Endothelial cell of umbilical vein (primary cell): ENCODE measurements at regions not wholly inside any gene's neighbourhood (a gene's known extent, or its start where the extent isn't known, plus 50 kb on each side); places are given as distances from the start of the nearest gene placed in this dataset.

ENCODE experiments used
- BruUV-seq: library from RNA; stranded (reverse); fragments of 400-500 nt; replicated peaks from 2 replicates; lab custom pipeline; 2021; lab: Mats Ljungman, UMichigan
- CTCF ChIA-PET: fragments of 300-600, 350-600 bp; sonication (Branson Sonifier 250); formaldehyde crosslinking; loops from one replicate; lab custom pipeline; 2021; ENCODE audit warnings: antibody characterized with exemption, inconsistent platforms; lab: Charles Lee
- POLR2A ChIA-PET: fragments of 300-600, 350-600 bp; sonication (Branson Sonifier 250); formaldehyde crosslinking; loops from one replicate; lab custom pipeline; 2021; ENCODE audit warnings: antibody characterized with exemption, inconsistent platforms; lab: Charles Lee
- DNase-seq: peaks from one replicate; pipeline ENCODE4 v3.0.0-alpha.2; 2011; ENCODE audit warnings: low read depth, low spot score
- FAIRE-seq: peaks from 2 replicates; lab custom pipeline; 2011; peaks lifted over from hg19 to GRCh38; lab: Jason Lieb, UNC
- H2AFZ ChIP-seq: 2 replicates; pipeline ENCODE4 v1.6.0; 2012; ENCODE audit warnings: low read depth, low read length, control low read depth, inconsistent platforms
- H3K27ac ChIP-seq: 2 replicates; pipeline ENCODE4 v1.5.1; 2011; ENCODE audit warnings: low read depth, mild to moderate bottlenecking, control low read depth, low read length, moderate library complexity; ENCODE audit not compliant: insufficient read depth
- H3K27me3 ChIP-seq, 2 experiments: 2 replicates each; pipeline versions ENCODE4 v1.6.0 to v1.6.1; 2011; ENCODE audit warnings: low read length in 2 of 2, mixed read lengths in 1 of 2; ENCODE audit not compliant: control insufficient read depth in 2 of 2, insufficient read depth in 2 of 2
- H3K36me3 ChIP-seq, 2 experiments: 2 replicates in 1 of 2; 3 replicates in 1 of 2; pipeline ENCODE4 v1.5.1; 2011; ENCODE audit warnings: low read length in 2 of 2, mild to moderate bottlenecking in 1 of 2, moderate library complexity in 1 of 2; ENCODE audit not compliant: control insufficient read depth in 2 of 2, insufficient read depth in 2 of 2; ENCODE audit errors: extremely low read depth in 1 of 2
- H3K4me1 ChIP-seq: 3 replicates; pipeline ENCODE4 v1.5.1; 2011; ENCODE audit warnings: mild to moderate bottlenecking, low read length; ENCODE audit not compliant: control insufficient read depth, insufficient read depth; ENCODE audit errors: extremely low read depth
- H3K4me2 ChIP-seq: 2 replicates; pipeline ENCODE4 v1.6.1; 2011; ENCODE audit warnings: low read length, control low read depth, mixed read lengths; ENCODE audit not compliant: insufficient read depth
- H3K4me3 ChIP-seq, 3 experiments: fragments of 200-600 bp in 1 of 3; sonication (generic), shearing (Covaris generic) in 1 of 3; replicated peaks in 1 of 3; 2 replicates each; pipeline ENCODE4 v1.5.1; 2011 to 2016; ENCODE audit warnings: control low read depth in 3 of 3, low read length in 3 of 3, mild to moderate bottlenecking in 2 of 3, inconsistent platforms in 1 of 3, low read depth in 1 of 3, moderate library complexity in 1 of 3; ENCODE audit not compliant: insufficient read depth in 1 of 3
- H3K79me2 ChIP-seq: 2 replicates; pipeline ENCODE4 v1.6.0; 2012; ENCODE audit warnings: low read length, inconsistent platforms; ENCODE audit not compliant: control insufficient read depth, insufficient read depth
- H3K9ac ChIP-seq: replicated peaks from 2 replicates; pipeline ENCODE3; 2011; ENCODE audit warnings: low read length, control low read depth; ENCODE audit not compliant: insufficient read depth; ENCODE audit errors: extremely low read depth
- H3K9me1 ChIP-seq: replicated peaks from 3 replicates; pipeline ENCODE4 v1.6.0; 2011; ENCODE audit warnings: mild to moderate bottlenecking, low read length; ENCODE audit not compliant: control insufficient read depth, insufficient read depth; ENCODE audit errors: extremely low read depth
- H3K9me3 ChIP-seq: replicated peaks from 2 replicates; pipeline ENCODE4 v1.5.1; 2012; ENCODE audit warnings: low read length, inconsistent platforms; ENCODE audit not compliant: control insufficient read depth, insufficient read depth
- H4K20me1 ChIP-seq: replicated peaks from 2 replicates; pipeline ENCODE3; 2011; ENCODE audit warnings: mild to moderate bottlenecking, low read length; ENCODE audit not compliant: control insufficient read depth, insufficient read depth; ENCODE audit errors: extremely low read depth
- CTCF ChIP-seq, 2 donors: IDR thresholded peaks; 1 replicate in 1 of 2; 2 replicates in 1 of 2; pipeline ENCODE4 v1.5.1; 2011; ENCODE audit warnings: low read length in 2 of 2, mild to moderate bottlenecking in 2 of 2, moderate library complexity in 2 of 2, control low read depth in 1 of 2, inconsistent platforms in 1 of 2, low read depth in 1 of 2; ENCODE audit not compliant: insufficient read depth in 1 of 2; ENCODE audit errors: extremely low read depth in 1 of 2
- EZH2 ChIP-seq: IDR thresholded peaks from 2 replicates; pipeline ENCODE4 v1.6.1; 2012; ENCODE audit warnings: borderline replicate concordance, low read depth, mild to moderate bottlenecking, moderate library complexity, low read length, inconsistent platforms; ENCODE audit not compliant: severe bottlenecking
- FOS ChIP-seq: IDR thresholded peaks from 2 replicates; pipeline ENCODE4 v1.6.1; 2011; ENCODE audit warnings: mild to moderate bottlenecking, low read length, moderate library complexity, borderline replicate concordance; ENCODE audit not compliant: insufficient read depth
- GATA2 ChIP-seq: IDR thresholded peaks from 2 replicates; pipeline ENCODE4 v1.7.0; 2011; ENCODE audit warnings: low read depth, mild to moderate bottlenecking, moderate library complexity, mixed read lengths, low read length; ENCODE audit not compliant: insufficient read length, insufficient read depth
- JUN ChIP-seq: IDR thresholded peaks from 2 replicates; pipeline ENCODE4 v1.6.1; 2011; ENCODE audit warnings: borderline replicate concordance, low read depth; ENCODE audit not compliant: insufficient read length, insufficient read depth
- MAX ChIP-seq: IDR thresholded peaks from 2 replicates; pipeline ENCODE4 v1.6.1; 2011; ENCODE audit not compliant: insufficient read depth, insufficient read length
- MYC ChIP-seq: IDR thresholded peaks from one replicate; pipeline ENCODE4 v1.6.1; 2011; ENCODE audit warnings: mild to moderate bottlenecking, low read depth, low read length
- POLR2A ChIP-seq: IDR thresholded peaks from 2 replicates; pipeline ENCODE4 v1.6.1; 2012; ENCODE audit warnings: low read depth, mild to moderate bottlenecking, control low read depth, low read length
- POLR2AphosphoS5 ChIP-seq: IDR thresholded peaks from 2 replicates; pipeline ENCODE4 v1.6.1; 2012; ENCODE audit warnings: low read depth, mild to moderate bottlenecking, control low read depth, low read length, moderate library complexity; ENCODE audit not compliant: insufficient read depth
- dilution Hi-C: fragments of 300-500 bp; cut with MboI; formaldehyde crosslinking; loops from one replicate; pipeline ENCODE4 v1.15.0; 2019; ENCODE audit warnings: low sequenced_read_pairs; ENCODE audit not compliant: extremely low pct_ligation_motif_present
- intact Hi-C: fragments of 100-400 bp; cut with micrococcal nuclease; formaldehyde crosslinking; loops from one replicate; pipeline ENCODE4 v1.10.0; 2022

GRCh38 chr2:35447821-35448220 is 907.8 kb upstream of the CRIM1 start:
- H3K27ac ChIP-seq: no peak overlapping the region
- DNase-seq (no peak), FAIRE-seq (no peak)
- H3K36me3 ChIP-seq: no peaks in the 10 kb centered on the region
- POLR2A ChIA-PET: no interaction called here
- no peak overlapping the region for H3K4me3 ChIP-seq
- no peaks in the 10 kb centered on the region for H4K20me1 ChIP-seq
- no peak for TF ChIP-seq POLR2AphosphoS5
- TF ChIP-seq MAX: no peak
- no peak for TF ChIP-seq GATA2
- no peak for TF ChIP-seq EZH2
- no peak for TF ChIP-seq CTCF (IDR thresholded peaks at IDR 0.05; ENCODE audit: extremely low read depth in 1 of 2, insufficient read depth in 1 of 2, low read depth in 1 of 2, low read length in 2 of 2)
- no peak for TF ChIP-seq MYC
- no peak for TF ChIP-seq JUN
- no peak for TF ChIP-seq POLR2A
- TF ChIP-seq FOS: no peak
- BruUV-seq: no TSS peak
- H3K27me3 ChIP-seq: no peaks in the 10 kb centered on the region
- H3K4me1 ChIP-seq: no peaks in the 10 kb centered on the region
- H3K4me2 ChIP-seq: no peak overlapping the region
- CTCF ChIA-PET: no interaction called here
- H2AFZ ChIP-seq: no peak overlapping the region
- no peaks in the 10 kb centered on the region for H3K9me1 ChIP-seq
- H3K79me2 ChIP-seq: no peaks in the 10 kb centered on the region
- dilution Hi-C loops (no loop called here), intact Hi-C loops (no loop called here)
- H3K9me3 ChIP-seq: no peaks in the 10 kb centered on the region
- no peak overlapping the region for H3K9ac ChIP-seq
